Muscle of back (tissue), 3 donors: ENCODE measurements at regions not wholly inside any gene's neighbourhood (a gene's known extent, or its start where the extent isn't known, plus 50 kb on each side); places are given as distances from the start of the nearest gene placed in this dataset.

ENCODE experiments used
- DNase-seq, 3 donors: peaks; one replicate each; pipeline versions ENCODE4 v3.0.0 to v3.0.0-alpha.2; 2013

DNA sequence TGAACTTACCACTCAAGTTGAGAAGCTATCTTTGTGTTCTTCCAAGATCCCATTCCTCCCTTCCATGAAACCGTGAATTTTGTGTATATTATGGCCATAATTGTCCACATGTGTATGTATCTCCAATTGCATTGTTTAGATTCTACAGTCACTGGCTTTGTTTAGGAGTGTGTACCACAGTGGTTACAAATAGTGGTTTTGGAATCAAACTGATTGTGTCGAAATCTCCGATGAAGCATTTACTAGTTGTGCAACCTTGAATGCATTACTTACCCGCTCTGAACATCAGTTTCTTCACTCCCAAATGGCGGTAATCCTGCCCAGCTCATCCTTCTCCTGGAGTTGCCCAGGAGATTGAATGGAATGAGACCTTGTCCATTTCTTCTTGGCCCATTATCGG, 145.0 kb upstream of the ZNF32 start:
- DNase-seq = no peak

DNA sequence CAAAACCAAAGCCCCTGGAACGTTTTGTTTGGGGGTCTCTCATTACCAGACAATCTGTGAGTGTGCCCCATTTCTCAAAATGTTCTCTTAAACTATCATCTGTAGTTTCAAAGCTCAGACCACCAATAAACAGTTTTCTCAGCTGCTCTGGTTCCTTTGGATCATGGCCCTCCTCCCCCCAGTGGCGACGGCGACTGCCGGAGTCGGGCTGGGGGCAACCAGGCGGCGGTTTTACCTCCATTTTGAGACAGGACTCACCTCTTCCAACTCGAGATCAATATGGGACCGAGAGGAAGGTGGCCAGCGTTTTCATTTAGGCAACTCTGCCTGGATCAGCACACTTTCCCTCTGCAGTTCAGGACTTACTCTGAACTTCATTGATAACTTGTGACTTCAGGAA, 141.5 kb upstream of the ZNF32 start:
- DNase-seq = no peak

DNA sequence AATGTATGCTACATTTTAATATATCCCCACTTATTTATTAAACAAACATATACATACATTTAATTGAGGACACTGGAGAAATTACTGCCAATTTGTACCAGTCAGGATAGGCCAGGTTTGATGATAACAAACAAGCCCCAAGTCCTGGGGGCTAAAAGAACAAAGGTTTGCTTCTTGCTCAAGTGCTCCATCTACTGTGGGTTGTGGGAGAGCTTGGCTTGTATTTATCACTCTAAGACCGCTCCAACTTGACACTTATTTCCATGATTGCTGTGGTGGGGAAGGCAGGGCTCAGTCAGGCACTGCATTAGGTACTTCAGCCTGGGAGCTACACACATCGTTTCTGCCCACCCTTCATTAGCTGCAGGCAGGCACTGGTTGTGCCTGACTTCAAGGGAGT, 136.6 kb upstream of the ZNF32 start:
- DNase-seq = no peak

DNA sequence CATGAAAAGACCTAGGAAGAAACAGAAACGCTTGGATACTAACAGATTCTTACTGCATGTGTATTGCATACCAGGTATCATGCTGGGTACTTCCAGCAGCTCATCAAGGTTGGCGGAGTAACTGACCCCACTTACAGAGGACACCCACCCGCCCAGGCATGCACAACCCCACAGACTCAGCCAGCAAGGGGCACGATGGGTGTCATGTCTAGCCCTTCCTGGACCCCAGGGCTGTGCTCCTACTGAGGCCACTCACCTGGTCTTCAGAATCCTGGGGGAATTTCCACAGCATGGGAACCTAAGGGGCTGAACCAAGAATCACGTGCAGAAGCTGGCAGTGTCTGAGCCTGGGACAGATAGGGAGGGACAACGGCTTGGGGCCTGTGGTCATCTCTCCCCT, 134.1 kb upstream of the ZNF32 start:
- no peak for DNase-seq

DNA sequence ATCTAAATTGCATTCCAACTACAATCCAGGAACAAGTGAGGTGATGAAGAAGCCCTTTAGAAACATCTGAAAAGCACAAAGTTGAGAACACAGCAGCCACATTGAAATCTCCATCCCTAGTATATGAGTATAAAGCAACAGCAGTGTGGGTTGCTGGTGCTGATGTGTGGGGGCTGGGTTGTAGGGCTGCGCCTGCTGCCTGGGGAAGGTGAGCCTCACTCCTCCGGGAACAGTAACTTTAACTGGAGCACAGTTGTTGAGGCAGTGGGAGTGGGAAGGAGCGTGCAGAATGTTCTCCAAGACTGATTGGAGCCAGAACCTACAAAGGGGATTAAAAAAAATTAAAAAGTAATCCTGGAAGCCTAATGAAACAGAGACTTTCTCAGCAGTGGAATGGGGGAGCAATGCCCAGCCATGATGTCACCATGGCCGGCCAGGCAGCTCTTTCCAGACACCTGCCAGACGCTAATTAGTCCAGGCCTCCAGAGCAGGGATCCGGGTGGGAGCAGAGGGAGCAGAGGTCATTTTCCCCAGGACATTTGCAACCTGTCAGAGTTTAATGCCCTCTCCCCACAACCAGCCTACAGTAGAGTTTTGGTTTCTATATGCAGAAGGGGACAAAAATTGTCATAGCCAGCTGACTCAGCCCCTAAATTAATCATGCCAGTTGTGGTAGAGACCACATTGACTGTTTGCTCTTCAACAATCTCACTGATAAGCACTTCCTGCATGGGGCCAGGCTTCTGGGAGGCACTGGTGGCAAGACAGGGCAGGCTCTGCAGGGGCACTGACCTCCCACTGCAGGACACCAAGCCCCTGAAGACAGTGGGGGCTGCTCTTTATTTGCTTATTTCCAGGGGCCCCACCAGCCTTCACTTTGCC, 133.0 kb upstream of the ZNF32 start:
- no peak for DNase-seq

DNA sequence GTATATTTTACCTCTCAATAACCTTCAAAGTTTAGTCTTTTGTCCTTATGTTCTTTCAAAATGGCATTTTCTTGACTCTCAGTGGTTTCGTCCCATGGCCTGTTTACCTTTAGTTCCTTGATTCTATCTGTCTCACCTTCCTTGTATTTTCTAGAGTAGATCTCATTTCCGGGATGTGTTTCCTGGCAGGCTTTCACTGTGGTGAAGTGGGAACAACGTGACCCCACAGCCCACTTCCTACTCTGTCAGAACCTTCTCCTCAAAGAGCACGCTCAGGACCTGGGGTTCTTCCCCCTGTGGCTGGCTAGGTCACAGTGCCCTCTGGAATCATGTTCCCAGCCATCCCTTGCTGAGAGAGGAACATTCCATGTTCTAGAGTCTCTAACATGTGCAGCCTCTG, 129.9 kb upstream of the ZNF32 start:
- DNase-seq = no peak

DNA sequence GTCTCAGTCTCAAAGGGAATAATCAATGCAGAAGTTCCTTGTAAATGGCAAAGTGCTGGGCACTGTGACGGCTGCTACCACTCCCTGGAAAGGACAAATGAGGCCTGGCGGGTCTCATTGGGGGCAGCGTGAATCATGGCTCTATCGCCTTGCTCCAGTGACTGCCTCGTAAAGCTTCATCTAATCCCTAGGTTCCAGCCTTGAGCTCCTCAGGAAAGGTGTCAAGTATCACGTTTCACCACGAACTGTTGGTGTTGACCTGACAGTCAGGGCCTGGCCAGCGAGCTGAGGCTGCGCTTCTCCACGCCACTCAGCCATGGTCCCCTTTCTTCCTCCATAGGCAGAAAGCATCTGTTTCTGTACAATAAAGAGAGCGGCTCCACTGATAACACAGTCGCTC, 126.7 kb upstream of the ZNF32 start:
- no peak for DNase-seq

DNA sequence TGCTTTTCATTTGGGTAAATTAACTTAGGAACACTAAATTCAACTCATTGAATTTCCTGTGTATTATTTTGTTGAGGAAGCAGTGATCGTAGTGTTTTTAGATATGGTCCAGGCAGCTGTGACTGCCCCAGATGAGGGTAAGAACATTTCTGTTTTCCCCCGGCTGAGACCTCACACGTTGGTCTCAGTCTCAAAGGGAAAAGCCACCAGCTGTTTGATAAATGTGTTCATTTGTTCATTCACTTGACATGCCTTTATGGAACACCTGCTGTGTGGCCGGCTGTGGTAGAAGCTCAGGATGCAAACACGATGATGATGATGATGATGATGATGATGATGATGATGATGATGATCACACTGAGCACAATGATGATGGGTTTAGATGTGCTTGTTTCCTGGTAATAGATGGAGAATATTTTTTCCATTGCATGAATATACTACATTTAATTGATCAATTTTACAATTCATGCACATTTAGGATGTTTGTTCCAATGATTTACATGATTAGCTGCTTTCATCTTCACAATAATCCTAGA, 125.6 kb upstream of the ZNF32 start:
- peak in 1 of 3 donors; percentile 22 for DNase-seq

DNA sequence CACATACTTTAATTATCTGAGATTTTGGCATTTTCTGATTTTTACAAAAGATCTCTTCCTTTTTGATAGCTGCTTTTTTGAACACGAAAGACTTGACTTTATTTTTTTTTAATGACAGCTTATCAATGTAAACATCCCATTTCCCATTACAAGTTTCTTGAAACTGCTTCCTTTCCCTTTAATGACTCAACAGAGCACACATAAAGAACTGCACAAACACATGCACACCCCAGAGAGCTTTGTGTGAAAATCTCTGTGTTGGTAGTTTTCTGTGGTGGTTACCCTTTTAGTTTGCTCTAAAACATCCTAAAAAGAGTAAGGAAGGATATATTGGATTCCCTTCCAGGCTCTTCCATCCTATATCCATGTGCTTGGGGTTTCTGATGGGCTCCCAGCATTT, 125.1 kb upstream of the ZNF32 start:
- no peak for DNase-seq

DNA sequence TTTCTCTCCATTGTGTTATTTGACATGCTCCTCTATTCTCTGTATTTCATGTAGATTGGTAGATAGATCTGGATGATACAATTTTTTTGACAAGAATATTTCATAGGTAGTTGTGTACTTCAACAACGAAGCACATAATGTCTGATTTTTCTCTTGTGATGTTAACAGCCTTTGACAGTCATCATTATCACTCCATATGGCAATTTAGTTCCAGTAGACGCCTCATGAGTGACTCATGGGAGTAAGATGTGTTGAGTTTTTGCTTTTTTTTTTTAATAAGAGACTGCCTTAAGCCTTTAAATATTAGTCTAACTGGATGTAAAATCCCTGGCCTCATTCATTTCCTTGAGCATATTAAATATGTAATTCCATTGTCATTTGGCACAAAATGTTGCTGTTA, 123.5 kb upstream of the ZNF32 start:
- no peak for DNase-seq

DNA sequence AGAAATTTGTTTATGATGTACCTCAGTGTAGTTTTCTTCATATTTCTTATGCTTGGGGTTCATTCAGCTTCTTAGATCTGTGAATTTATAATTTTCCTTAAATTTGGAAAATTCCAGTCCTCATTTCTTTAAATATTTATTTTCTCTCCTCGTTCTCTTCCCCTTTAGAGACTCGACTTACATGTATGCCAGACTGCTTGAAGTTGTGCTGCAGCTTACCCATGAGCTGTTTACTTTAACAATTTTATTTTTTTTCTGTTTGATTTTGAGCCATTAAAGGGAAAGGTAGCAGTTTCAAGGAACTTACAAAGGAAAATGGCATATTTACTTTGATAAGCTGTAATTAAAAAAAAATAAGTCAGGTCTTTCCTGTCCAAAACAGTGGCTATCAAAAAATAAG, 123.0 kb upstream of the ZNF32 start:
- DNase-seq = no peak

DNA sequence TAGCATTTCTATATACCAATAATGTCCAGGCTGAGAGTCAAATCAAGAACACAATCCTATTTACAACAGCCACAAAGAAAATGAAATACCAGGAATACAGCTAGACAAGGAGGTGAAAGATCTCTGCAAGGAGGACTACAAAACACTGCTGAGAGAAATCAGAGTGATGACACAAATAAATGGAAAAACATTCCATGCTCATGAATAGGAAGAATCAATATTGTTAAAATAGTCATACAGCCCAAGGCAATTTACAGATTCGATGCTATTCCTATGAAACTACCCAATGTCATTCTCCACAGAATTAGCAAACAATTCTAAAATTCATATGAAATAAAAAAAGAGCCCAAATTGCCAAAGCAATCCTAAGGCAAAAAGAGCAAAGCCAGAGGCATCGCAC, 116.8 kb upstream of the ZNF32 start:
- DNase-seq = no peak

DNA sequence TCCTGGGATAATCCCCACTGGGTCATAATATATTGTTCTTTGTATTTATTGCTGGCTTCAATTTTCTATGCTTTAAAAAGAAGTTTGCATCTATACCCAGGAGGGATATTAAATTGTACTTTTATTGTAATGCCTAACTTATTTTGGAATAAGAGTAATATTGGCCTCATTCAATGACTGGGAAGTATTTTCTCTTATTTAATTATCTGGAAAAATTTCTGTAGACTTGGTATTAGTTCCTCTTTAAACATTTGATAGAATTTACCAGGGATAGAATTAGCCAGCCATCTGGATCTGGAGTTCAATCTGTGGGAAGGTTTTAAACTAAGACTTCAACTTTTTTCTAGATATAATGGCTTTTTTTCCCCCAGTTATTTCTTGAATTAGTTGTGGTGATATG, 115.2 kb upstream of the ZNF32 start:
- peak in 1 of 3 donors; percentile 57 for DNase-seq

DNA sequence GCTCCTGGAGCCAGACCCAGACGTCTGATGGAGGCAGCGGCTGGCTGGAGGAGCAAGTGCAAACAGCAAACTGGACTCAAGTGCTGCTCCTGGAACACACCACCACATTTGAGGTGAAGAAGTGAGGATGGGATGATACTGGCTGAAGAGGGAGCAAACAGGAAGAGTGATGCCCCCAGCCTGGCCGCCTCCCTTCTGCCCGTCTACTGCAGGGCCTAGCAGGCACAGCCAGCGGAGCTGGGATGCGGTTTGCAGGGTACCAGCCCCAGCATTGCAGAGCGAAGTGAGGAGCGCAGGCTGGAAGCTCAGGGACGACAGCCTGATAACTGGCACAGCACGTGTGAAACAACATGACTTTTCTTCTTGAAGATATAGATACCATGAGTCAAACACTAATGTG, 111.8 kb upstream of the ZNF32 start:
- no peak for DNase-seq

DNA sequence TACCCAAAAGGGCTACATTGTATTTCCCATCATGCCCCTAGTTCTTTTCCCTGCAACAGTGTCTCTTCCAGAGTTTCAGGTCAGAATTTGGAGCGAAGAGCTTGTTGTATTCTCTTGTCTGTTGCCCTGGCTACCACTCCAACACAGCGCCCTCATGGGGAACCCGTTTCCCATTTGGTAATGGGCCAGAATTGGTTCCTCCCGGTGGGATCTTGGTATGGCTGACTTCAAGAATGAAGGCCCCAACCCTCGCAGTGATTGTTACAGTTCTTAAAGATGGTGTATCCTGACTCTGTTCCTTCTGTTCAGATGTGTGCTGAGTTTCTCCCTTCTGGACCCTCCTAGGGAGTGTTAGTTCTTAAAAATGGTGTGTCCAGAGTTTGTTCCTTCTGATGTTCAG, 110.5 kb upstream of the ZNF32 start:
- no peak for DNase-seq

DNA sequence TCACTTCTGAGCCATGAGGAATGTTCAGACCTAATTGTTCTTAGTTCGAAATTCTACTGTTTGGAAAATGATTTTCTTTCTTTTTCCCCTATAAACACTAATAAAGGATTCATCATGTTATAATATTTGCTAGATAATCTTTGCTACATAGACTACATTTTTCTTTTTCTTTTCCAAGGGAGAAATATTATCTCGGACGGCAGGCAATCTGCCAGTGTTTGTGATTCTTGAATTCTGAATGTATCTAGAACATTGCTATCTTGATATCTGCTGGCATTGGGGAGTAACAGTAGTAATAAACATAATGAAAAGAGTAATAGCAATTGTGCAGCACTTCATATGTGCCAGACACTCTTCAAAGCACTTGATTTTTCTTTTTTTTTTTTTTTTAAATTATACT, 107.7 kb upstream of the ZNF32 start:
- DNase-seq = no peak

DNA sequence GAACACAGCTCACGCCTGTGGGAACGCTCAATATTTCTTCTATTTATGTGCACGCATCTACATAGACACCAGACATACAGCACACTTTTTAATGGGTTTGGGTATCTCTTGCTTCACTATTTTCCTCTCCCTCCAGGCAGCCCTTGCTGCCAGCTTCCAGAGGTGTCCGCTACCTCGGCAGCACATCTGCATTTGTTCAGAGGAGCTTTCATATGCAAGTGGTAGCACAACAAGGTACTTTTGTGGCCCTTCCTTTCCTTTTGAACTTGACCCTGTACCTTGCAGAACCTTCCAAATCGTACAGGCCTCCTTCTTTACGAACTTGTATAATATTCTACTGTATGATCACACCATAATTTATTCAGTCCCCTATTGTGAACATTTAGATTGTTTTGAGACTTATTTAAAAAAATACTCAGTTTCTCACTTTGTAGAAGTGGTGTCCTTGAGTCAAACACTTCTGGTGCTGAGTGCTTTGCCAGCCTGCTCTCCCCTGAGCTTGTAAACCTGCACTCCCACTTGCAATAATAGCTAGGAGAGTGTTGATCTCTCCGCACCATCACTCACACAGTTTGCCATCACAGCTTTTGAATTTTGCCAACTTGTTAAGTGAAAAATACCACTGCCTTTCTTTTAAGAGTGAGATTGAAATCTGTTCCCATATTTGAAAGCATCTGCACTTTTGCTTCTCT, 106.0 kb upstream of the ZNF32 start:
- no peak for DNase-seq

DNA sequence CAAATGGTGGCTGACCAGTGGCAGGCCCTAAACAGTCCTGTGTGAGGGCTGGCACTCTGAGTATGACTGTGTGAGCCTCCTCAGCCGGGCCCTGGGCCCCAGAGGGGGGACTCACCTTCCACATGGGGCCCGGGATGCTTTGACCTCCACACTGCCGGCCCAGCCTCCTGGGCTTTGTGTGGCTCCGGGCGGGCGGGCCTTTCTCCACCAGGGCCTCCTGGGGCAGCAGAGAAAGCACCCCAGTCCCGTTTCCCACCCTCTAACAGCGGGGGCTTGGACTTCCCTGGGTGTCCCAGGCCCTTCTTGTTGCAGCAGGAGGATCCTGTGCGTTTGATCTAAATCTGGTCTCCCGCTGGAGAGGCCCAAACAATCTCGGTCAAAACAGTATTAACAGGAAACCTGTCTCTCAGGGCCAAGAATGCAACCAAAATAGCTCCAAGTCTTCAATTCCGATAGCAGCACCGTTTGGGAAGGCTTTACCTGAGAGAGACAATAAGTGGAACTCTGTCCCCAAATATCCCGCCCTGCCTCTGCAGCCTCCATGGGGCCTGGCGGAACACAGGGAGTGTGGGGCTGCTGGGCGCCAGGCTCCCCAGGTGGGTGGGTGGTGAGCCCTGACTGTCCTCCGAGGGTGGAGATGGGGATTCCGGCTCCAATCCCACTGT, 104.8 kb upstream of the ZNF32 start:
- no peak for DNase-seq

DNA sequence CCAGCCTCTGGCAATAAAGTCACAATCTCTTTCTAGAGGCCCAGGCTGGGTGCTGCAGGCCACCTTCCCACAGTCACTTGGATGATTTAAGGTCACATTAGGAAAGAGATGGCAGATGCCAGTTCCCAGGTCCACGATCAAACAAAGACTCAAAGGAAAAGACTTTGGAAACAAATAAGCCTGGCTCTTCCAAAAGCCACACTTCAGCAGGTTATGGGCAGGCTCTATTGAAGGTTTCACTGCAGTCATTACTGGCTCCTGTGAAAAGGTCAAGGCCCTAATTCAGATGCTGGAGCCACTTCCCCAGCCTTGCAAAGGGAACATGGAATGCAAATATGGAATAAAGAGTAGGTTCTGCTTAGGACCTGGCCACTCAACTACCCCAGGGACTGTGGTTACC, 104.0 kb upstream of the ZNF32 start:
- no peak for DNase-seq

DNA sequence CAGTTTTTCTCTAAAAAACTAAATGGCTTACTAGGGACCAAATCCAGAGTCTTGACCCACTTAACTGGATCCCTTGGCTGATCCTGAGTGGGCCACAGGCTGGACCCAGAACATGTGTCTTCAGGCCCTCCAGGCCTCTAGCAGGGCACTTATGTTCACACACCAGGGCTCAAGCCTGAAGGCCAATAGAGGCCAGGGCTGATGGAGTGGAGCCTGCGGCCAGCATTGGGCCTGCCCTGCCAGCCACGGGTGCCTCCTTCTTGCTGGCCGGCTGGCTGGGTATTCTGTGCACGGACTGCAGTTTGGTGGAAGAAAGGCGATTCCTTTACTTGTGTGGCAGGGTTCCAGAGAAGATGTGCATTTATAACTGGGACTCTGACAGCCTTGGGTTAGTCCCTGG, 103.0 kb upstream of the ZNF32 start:
- no peak for DNase-seq

DNA sequence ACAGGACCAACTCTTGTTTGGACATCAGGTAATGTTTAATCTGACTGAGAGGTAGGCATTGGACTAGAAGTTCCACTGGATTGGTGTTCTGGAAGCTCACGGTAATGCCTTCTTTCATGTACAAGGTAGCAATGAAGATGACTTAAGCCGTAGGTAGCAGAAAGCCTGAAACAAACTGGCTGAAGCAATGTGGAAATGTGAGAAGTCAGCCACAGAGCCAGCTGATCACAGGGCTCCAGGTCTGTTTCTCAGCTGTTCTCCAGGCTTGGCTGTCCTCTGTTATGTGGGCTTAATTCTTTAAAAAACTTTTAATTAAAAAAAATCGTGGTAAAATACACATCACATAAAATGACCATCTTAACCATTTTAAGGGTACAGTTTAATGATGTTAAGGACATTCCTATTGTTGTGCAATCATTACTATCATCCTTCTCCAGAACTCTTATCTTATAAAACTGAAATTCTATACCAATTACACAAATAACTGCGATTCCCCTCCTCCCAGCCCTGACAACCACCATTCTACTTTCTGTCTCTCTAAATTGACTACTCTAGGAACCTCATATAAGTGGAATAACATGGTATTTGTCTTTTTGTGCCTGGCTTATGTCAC, 101.4 kb upstream of the ZNF32 start:
- no peak for DNase-seq

DNA sequence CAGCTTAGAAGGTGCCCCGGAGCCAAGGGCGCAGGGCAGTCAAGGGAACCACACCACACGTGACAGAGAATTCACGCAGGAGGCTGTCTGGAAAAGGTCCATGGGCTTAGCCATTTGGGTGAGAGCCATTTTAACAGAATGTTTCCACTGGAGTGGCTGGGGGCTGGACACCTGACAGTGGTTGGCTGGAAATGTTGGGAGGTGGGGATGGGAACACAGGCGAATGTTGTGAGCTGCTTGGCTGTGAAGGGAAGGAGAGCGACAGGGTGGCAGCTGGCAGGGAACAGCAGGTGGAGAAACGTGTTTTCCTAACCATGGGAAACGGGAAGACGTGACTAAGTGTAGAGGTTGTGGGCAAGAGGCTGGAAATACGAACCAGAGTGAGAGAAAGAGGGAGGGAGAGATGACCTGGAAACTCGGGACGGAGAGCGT, 100.5 kb upstream of the ZNF32 start:
- peak; percentile 16 to 51 (median 35) for DNase-seq
